ENCODE measurements at regions not wholly inside any gene's neighbourhood (a gene's known extent, or its start where the extent isn't known, plus 50 kb on each side); places are given as distances from the start of the nearest gene placed in this dataset.

- TF ChIP-seq SP1 (IDR thresholded peaks at IDR 0.05) (no peak), FOXK2 (IDR thresholded peaks at IDR 0.05) (no peak), ZNF384 (IDR thresholded peaks at IDR 0.05) (no peak), SUZ12 (IDR thresholded peaks at IDR 0.05) (no peak), CTBP1 (IDR thresholded peaks at IDR 0.05; ENCODE audit: borderline replicate concordance) (no peak), NFRKB (IDR thresholded peaks at IDR 0.05) (no peak), FOXA1 (IDR thresholded peaks at IDR 0.05) (no peak), ARNT (IDR thresholded peaks at IDR 0.05) (no peak), ELF4 (IDR thresholded peaks at IDR 0.05) (no peak)
These were observed 225.7 kb upstream of the SULF2 start for GRCh38 chr20:48011025-48011424.

All from HEK293T (cell line).